Neural progenitor cell (in vitro differentiated cells): ENCODE measurements at regions not wholly inside any gene's neighbourhood (a gene's known extent, or its start where the extent isn't known, plus 50 kb on each side); places are given as distances from the start of the nearest gene placed in this dataset.
A peak's percentile ranks its signal among the peaks of the same experiment; 100 is the strongest.

ENCODE experiments used
- DNase-seq: peaks from one replicate; pipeline ENCODE4 v3.0.0-alpha.2; 2016; ENCODE audit warnings: low spot score
- H2AFZ ChIP-seq: fragments of 200-600 bp; sonication (generic); replicated peaks from 2 replicates; pipeline ENCODE4 v1.6.1; 2016; ENCODE audit warnings: antibody characterized with exemption
- H3F3A ChIP-seq: fragments of 200-600 bp; sonication (generic); 2 replicates; pipeline ENCODE4 v1.6.1; 2016; ENCODE audit warnings: antibody characterized with exemption, low read depth
- H3K27ac ChIP-seq: fragments of 200-600 bp; sonication (generic); 2 replicates; pipeline ENCODE4 v1.5.1; 2016; ENCODE audit warnings: mild to moderate bottlenecking
- H3K27me3 ChIP-seq: fragments of 200-600 bp; sonication (generic); 2 replicates; pipeline ENCODE4 v1.6.1; 2016; ENCODE audit warnings: mild to moderate bottlenecking, moderate library complexity
- H3K36me3 ChIP-seq: fragments of 200-600 bp; sonication (generic); 2 replicates; pipeline ENCODE4 v1.5.1; 2016
- H3K4me1 ChIP-seq: fragments of 200-600 bp; sonication (generic); 2 replicates; pipeline ENCODE4 v1.6.1; 2016; ENCODE audit warnings: mixed run types
- H3K4me2 ChIP-seq: fragments of 200-600 bp; sonication (generic); 2 replicates; pipeline ENCODE4 v1.6.1; 2016
- H3K4me3 ChIP-seq: fragments of 200-600 bp; sonication (generic); 2 replicates; pipeline ENCODE4 v1.5.1; 2016
- H3K79me2 ChIP-seq: fragments of 200-600 bp; sonication (generic); 2 replicates; pipeline ENCODE4 v1.6.1; 2016; ENCODE audit warnings: low read depth
- H3K9ac ChIP-seq: fragments of 200-600 bp; sonication (generic); 2 replicates; pipeline ENCODE4 v1.6.1; 2016
- H3K9me3 ChIP-seq: fragments of 200-600 bp; sonication (generic); 2 replicates; pipeline ENCODE4 v1.5.1; 2016; ENCODE audit warnings: low read depth
- H4K20me1 ChIP-seq: fragments of 200-600 bp; sonication (generic); 2 replicates; pipeline ENCODE4 v1.6.1; 2016; ENCODE audit warnings: low read depth
- H3K27ac Mint-ChIP-seq: 3 replicates; pipeline ENCODE4 v1.8.0; 2021; ENCODE audit warnings: mixed read lengths
- H3K27me3 Mint-ChIP-seq: 2 replicates; pipeline ENCODE4 v1.8.0; 2022; ENCODE audit warnings: low read depth, mild to moderate bottlenecking, inconsistent platforms, moderate library complexity, mixed read lengths; ENCODE audit not compliant: insufficient read depth
- H3K36me3 Mint-ChIP-seq: 3 replicates; pipeline ENCODE4 v1.8.0; 2021; ENCODE audit warnings: mixed read lengths
- H3K4me1 Mint-ChIP-seq: 3 replicates; pipeline ENCODE4 v1.8.0; 2021; ENCODE audit warnings: mixed read lengths
- H3K4me3 Mint-ChIP-seq: 3 replicates; pipeline ENCODE4 v1.8.0; 2021; ENCODE audit warnings: mild to moderate bottlenecking, moderate library complexity, mixed read lengths
- H3K9me3 Mint-ChIP-seq: 3 replicates; pipeline ENCODE4 v1.8.0; 2020; ENCODE audit warnings: mixed read lengths
- EZH2 ChIP-seq: fragments of 200-600 bp; sonication (generic); IDR thresholded peaks from 2 replicates; pipeline ENCODE4 v1.6.1; 2017; ENCODE audit warnings: antibody characterized with exemption, mild to moderate bottlenecking, moderate library complexity
- EZH2phosphoT487 ChIP-seq: fragments of 200-600 bp; sonication (generic); IDR thresholded peaks from 2 replicates; pipeline ENCODE4 v1.6.1; 2017; ENCODE audit warnings: antibody characterized with exemption
- TF ChIP-seq, protein P1 (sequence below): fragments of 200-600 bp; sonication (generic); IDR thresholded peaks from 2 replicates; pipeline ENCODE4 v1.5.1; 2017; ENCODE audit warnings: antibody characterized with exemption, mild to moderate bottlenecking

DNA sequence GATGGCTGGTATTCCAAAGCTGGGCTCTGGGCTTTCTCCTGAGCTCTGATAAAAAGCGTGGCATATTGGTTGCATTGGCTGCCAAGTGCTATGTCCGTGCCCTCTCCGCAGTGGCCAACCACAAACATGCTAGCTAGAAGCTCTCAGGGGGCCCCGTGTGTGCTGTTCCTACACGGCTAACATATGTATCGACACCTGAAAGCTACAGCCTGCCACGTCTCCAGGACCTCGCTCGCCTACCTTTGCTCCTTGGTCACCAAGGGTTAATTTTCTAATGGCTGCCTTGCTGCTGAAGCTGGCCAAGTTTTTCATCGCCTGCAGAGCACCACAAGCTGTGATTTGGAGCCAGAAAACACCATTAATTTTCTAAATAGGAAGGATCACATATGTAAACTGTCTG, 888.4 kb downstream of the BCL11A start:
- Histone ChIP-seq H3K27ac (no peak overlapping the region), H3K4me1 (peaks cover 16% of the 10 kb centered on the region), H3K9ac (no peak overlapping the region), H3K9me3 (no peaks in the 10 kb centered on the region), H3K4me3 (no peak overlapping the region), H2AFZ (no peak overlapping the region), H3K4me2 (no peak overlapping the region), H3K27me3 (no peaks in the 10 kb centered on the region), H4K20me1 (no peaks in the 10 kb centered on the region), H3K79me2 (no peaks in the 10 kb centered on the region), H3K36me3 (no peaks in the 10 kb centered on the region), H3F3A (no peaks in the 10 kb centered on the region)
- TF ChIP-seq, protein P1, sequence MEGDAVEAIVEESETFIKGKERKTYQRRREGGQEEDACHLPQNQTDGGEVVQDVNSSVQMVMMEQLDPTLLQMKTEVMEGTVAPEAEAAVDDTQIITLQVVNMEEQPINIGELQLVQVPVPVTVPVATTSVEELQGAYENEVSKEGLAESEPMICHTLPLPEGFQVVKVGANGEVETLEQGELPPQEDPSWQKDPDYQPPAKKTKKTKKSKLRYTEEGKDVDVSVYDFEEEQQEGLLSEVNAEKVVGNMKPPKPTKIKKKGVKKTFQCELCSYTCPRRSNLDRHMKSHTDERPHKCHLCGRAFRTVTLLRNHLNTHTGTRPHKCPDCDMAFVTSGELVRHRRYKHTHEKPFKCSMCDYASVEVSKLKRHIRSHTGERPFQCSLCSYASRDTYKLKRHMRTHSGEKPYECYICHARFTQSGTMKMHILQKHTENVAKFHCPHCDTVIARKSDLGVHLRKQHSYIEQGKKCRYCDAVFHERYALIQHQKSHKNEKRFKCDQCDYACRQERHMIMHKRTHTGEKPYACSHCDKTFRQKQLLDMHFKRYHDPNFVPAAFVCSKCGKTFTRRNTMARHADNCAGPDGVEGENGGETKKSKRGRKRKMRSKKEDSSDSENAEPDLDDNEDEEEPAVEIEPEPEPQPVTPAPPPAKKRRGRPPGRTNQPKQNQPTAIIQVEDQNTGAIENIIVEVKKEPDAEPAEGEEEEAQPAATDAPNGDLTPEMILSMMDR = no peak
- TF ChIP-seq EZH2 (no peak), EZH2phosphoT487 (no peak)
- Mint-ChIP-seq H3K4me1 (peaks cover 43% of the 10 kb centered on the region), H3K27ac (no peak overlapping the region), H3K27me3 (no peaks in the 10 kb centered on the region), H3K9me3 (no peaks in the 10 kb centered on the region), H3K36me3 (no peaks in the 10 kb centered on the region), H3K4me3 (no peak overlapping the region)
- no peak for DNase-seq

DNA sequence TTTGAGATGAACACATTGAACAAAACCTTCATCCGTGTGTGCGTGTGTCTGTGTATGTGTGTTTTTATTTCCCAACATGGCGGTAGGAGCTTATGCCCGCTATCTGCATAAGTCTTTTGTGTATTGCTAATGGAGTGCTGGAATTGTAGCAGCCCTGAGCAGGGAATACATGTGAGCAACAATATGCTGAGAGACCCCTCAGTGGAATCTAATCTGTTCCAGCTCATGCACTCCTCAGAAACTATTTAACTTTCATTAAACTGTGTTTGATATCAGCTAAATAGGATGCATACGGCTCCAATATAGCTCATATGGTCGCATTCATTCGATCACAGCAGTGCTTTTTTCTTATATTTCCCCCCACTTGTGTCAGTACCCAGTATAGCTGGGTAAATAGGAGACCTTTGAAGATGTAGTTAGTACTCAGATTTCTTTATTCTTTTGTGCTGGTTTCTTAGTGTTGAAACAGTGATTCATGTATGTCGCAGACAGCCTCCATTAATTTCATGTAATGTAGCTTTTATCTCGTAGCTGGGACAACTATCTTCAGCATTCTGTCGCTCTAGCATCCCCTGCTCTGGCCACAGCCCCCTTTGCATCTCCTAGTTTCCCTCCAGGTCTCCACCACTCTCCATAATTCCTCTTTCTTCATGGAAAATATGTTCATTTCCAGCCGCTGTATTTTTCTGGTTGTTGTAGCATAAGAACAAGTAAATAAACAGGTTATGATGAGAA, 891.2 kb downstream of the BCL11A start:
- Histone ChIP-seq H3K4me1 (peaks cover 16% of the 10 kb centered on the region), H3K4me3 (no peak overlapping the region), H3K9ac (no peak overlapping the region), H3K79me2 (no peaks in the 10 kb centered on the region), H2AFZ (peak overlapping the region; percentile 96), H3K9me3 (no peaks in the 10 kb centered on the region), H3K27me3 (no peaks in the 10 kb centered on the region), H4K20me1 (no peaks in the 10 kb centered on the region), H3K27ac (no peak overlapping the region), H3K36me3 (no peaks in the 10 kb centered on the region), H3F3A (no peaks in the 10 kb centered on the region), H3K4me2 (peak overlapping the region; percentile 49)
- no peak for TF ChIP-seq EZH2phosphoT487
- TF ChIP-seq EZH2 = no peak
- TF ChIP-seq, protein P1 = no peak
- Mint-ChIP-seq H3K36me3 (no peaks in the 10 kb centered on the region), H3K27ac (peak overlapping the region; percentile 74), H3K27me3 (no peaks in the 10 kb centered on the region), H3K4me1 (peaks cover 40% of the 10 kb centered on the region), H3K9me3 (no peaks in the 10 kb centered on the region), H3K4me3 (peak overlapping the region; percentile 22)
- DNase-seq = no peak

DNA sequence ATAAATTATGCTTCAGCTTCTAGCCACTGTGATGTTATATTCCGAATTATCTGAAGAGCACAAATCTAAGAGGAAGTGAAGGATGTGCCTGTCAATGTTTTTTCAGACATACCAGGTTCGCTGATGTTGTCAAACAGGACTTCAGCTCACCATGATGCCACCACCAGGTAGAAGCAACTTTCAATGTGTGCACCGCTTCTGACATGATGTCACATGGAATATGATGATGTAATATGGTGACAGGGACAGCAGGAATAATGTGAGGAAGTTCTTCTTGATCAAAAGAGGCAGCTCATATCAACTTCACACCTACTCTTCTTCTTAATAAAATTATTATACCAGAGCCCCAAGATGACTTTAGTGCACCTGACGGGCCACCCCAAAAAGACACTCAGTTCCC, 893.2 kb downstream of the BCL11A start:
- peaks cover 40% of the 10 kb centered on the region for H3K4me1 Mint-ChIP-seq
- peaks cover 16% of the 10 kb centered on the region for H3K4me1 ChIP-seq
- H3K36me3 Mint-ChIP-seq = no peaks in the 10 kb centered on the region
- no peak for TF ChIP-seq EZH2
- H3K4me3 ChIP-seq = no peak overlapping the region
- H3K36me3 ChIP-seq = no peaks in the 10 kb centered on the region
- peaks cover 3% of the 10 kb centered on the region for H3K27me3 Mint-ChIP-seq
- no peak overlapping the region for H3K4me3 Mint-ChIP-seq
- H2AFZ ChIP-seq = no peak overlapping the region
- H3K4me2 ChIP-seq = no peak overlapping the region
- H3K9me3 ChIP-seq = no peaks in the 10 kb centered on the region
- no peaks in the 10 kb centered on the region for H3K9me3 Mint-ChIP-seq
- H3K27ac Mint-ChIP-seq = no peak overlapping the region
- H3K9ac ChIP-seq = no peak overlapping the region
- no peaks in the 10 kb centered on the region for H4K20me1 ChIP-seq
- H3K79me2 ChIP-seq = no peaks in the 10 kb centered on the region
- no peak overlapping the region for H3K27ac ChIP-seq
- no peaks in the 10 kb centered on the region for H3K27me3 ChIP-seq
- H3F3A ChIP-seq = no peaks in the 10 kb centered on the region
- DNase-seq = no peak

DNA sequence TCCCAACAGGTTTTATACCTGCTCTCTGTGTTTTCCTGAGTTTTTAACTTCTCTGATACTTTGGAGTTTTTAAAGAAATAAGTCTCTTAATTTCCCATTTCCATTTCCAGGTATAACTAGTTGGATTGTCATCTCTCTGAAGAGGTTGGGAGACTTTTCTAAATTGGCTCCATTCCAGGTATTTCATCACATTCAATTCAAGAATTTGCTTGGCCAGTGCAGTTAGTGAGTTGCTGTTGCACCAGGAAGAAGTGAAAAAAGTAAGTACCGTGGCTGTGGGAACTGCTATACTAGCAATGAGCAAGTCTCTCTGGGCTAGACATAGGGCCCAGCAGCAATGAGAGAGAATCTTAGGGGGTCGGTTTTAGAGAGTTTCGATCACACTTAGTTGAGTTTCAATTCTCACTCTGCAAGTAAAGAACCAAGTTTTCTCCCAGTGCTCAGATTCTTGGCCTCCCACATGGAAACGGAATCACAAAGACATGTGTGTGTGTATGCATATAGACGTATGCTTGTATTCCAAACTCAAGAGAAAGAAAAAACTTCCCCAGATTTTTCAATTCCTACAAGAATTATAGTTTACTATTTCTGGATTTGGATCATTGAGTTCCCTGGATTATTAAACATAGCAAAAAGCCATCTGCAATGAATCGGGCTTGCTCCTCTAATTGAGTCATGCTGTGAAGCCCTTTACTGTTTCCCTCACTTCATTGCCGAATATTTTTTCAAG, 894.4 kb downstream of the BCL11A start:
- H3K4me3 Mint-ChIP-seq = no peak overlapping the region
- Histone ChIP-seq H4K20me1 (no peaks in the 10 kb centered on the region), H3K4me1 (peaks cover 16% of the 10 kb centered on the region), H3K4me2 (no peak overlapping the region), H2AFZ (no peak overlapping the region), H3K79me2 (no peaks in the 10 kb centered on the region), H3K27ac (no peak overlapping the region), H3K9ac (no peak overlapping the region), H3K9me3 (no peaks in the 10 kb centered on the region), H3K36me3 (no peaks in the 10 kb centered on the region), H3K4me3 (no peak overlapping the region), H3K27me3 (no peaks in the 10 kb centered on the region), H3F3A (no peaks in the 10 kb centered on the region)
- H3K27ac Mint-ChIP-seq = no peak overlapping the region
- peaks cover 5% of the 10 kb centered on the region for H3K27me3 Mint-ChIP-seq
- no peaks in the 10 kb centered on the region for H3K9me3 Mint-ChIP-seq
- DNase-seq = no peak
- peaks cover 30% of the 10 kb centered on the region for H3K4me1 Mint-ChIP-seq
- TF ChIP-seq EZH2 (no peak), EZH2phosphoT487 (no peak)
- TF ChIP-seq, protein P1 = no peak
- H3K36me3 Mint-ChIP-seq = no peaks in the 10 kb centered on the region
